Esophagus muscularis mucosa (tissue), 4 donors: ENCODE measurements at regions not wholly inside any gene's neighbourhood (a gene's known extent, or its start where the extent isn't known, plus 50 kb on each side); places are given as distances from the start of the nearest gene placed in this dataset.

ENCODE experiments used
- DNase-seq: peaks from one replicate; pipeline ENCODE4 v3.0.0-alpha.2; 2017; ENCODE audit errors: extremely low spot score
- H3K27ac ChIP-seq, 4 donors: fragments of 200-600 bp; sonication (generic); replicated peaks in 1 of 4; 1 replicate in 3 of 4; 2 replicates in 1 of 4; pipeline ENCODE4 v1.5.1; 2016 to 2019; ENCODE audit warnings: mild to moderate bottlenecking in 1 of 4
- H3K27me3 ChIP-seq, 4 donors: fragments of 200-600 bp; sonication (generic); one replicate each; pipeline versions ENCODE4 v1.5.1 to v1.6.0; 2016 to 2019
- H3K36me3 ChIP-seq, 4 donors: fragments of 200-600 bp; sonication (generic); one replicate each; pipeline ENCODE4 v1.5.1; 2016 to 2019
- H3K4me1 ChIP-seq, 4 donors: fragments of 200-600 bp; sonication (generic); one replicate each; pipeline ENCODE4 v1.5.1; 2016 to 2019
- H3K4me3 ChIP-seq, 4 donors: fragments of 200-600 bp; sonication (generic); 1 replicate in 2 of 4; 2 replicates in 2 of 4; pipeline ENCODE4 v1.5.1; 2016 to 2019; ENCODE audit warnings: mild to moderate bottlenecking in 4 of 4, moderate library complexity in 1 of 4
- H3K9me3 ChIP-seq, 4 donors: fragments of 200-600 bp; sonication (generic); 1 replicate in 3 of 4; 2 replicates in 1 of 4; pipeline ENCODE4 v1.5.1; 2016 to 2019
- CTCF ChIP-seq, 3 experiments: fragments of 200-600 bp in 2 of 3; fragments of 450-650 bp in 1 of 3; sonication (generic) in 2 of 3; IDR thresholded peaks; one replicate each; pipeline ENCODE4 v1.5.1; 2017 to 2019; ENCODE audit warnings: antibody characterized with exemption in 3 of 3, mild to moderate bottlenecking in 2 of 3, moderate library complexity in 1 of 3
- EP300 ChIP-seq: sonication (generic); formaldehyde crosslinking; IDR thresholded peaks from one replicate; pipeline ENCODE4 v1.6.1; 2017; ENCODE audit warnings: antibody characterized with exemption
- POLR2A ChIP-seq: fragments of 450-650 bp; IDR thresholded peaks from one replicate; pipeline ENCODE4 v1.6.1; 2017; ENCODE audit warnings: antibody characterized with exemption, moderate library complexity, mild to moderate bottlenecking, low read depth
- POLR2AphosphoS5 ChIP-seq, 2 donors: sonication (generic); formaldehyde crosslinking; IDR thresholded peaks; one replicate each; pipeline ENCODE4 v1.6.1; 2017; ENCODE audit warnings: antibody characterized with exemption in 2 of 2
- WGBS: methylation state at CpG from one replicate; pipeline ENCODE4 v1.1.5; 2018; 5-methylcytosine and 5-hydroxymethylcytosine counted together
- intact Hi-C: fragments of 100-400 bp; cut with DNase I; formaldehyde crosslinking; loops from one replicate; pipeline ENCODE4 v1.15.1; 2023
- small RNA-seq, 3 donors: library from RNA; depleted of rRNA; stranded (forward); fragments of <200 nt; gene quantifications; one replicate each; pipeline ENCODE3, GENCODE V24; 2016

- DNase-seq = no peak
- Histone ChIP-seq H3K9me3 (no peaks in the 10 kb centered on the region), H3K27me3 (no peaks in the 10 kb centered on the region), H3K4me1 (peaks cover 12 to 16% (median 13%) of the 10 kb centered on the region in 4 donors), H3K4me3 (no peak overlapping the region), H3K27ac (no peak overlapping the region), H3K36me3 (no peaks in the 10 kb centered on the region)
- TF ChIP-seq POLR2AphosphoS5 (IDR thresholded peaks at IDR 0.05) = peak in 1 of 2 donors; percentile 37
- no peak for TF ChIP-seq CTCF (IDR thresholded peaks at IDR 0.05)
- no peak for TF ChIP-seq EP300
- TF ChIP-seq POLR2A = no peak
- intact Hi-C loops = no loop called here
- 63% methylated on average over 6 of the region's 6 CpGs for WGBS
These were observed 50.8 kb upstream of the KLF6 start for GRCh38 chr10:3835770-3836169.

- WGBS = 95% methylated on average over 1 of the region's 1 CpG
- no peak for DNase-seq
These were observed 49.9 kb upstream of the KLF6 start for GRCh38 chr10:3834947-3835346.

More at GRCh38 chr10:3834947-3835346, 49.9 kb upstream of the KLF6 start:
- H3K27me3 ChIP-seq = no peaks in the 10 kb centered on the region
- TF ChIP-seq CTCF (IDR thresholded peaks at IDR 0.05) (no peak), POLR2A (no peak)
- no peak overlapping the region for H3K27ac ChIP-seq
- H3K4me1 ChIP-seq = peaks cover 19 to 23% (median 21%) of the 10 kb centered on the region in 4 donors
- no peaks in the 10 kb centered on the region for H3K36me3 ChIP-seq
- intact Hi-C loops = no loop called here
- H3K4me3 ChIP-seq = no peak overlapping the region
- H3K9me3 ChIP-seq = no peaks in the 10 kb centered on the region

Small RNA genes lying in the stretch of these regions (small RNA-seq; reads per million reads assigned to genes)
- gene MIR6078 = 0 reads per million in 3 donors
- gene RNU6-163P = 0 reads per million in 3 donors
